Hematopoietic multipotent progenitor cell treated with erythropoietin and hydrocortisone succinate and interleukin-3 and kit ligand, for 8 days (in vitro differentiated cells): ENCODE measurements at regions not wholly inside any gene's neighbourhood (a gene's known extent, or its start where the extent isn't known, plus 50 kb on each side); places are given as distances from the start of the nearest gene placed in this dataset.

Experiments
- DNase-seq: peaks from one replicate; pipeline ENCODE4 v3.0.0-alpha.2; 2015

DNA sequence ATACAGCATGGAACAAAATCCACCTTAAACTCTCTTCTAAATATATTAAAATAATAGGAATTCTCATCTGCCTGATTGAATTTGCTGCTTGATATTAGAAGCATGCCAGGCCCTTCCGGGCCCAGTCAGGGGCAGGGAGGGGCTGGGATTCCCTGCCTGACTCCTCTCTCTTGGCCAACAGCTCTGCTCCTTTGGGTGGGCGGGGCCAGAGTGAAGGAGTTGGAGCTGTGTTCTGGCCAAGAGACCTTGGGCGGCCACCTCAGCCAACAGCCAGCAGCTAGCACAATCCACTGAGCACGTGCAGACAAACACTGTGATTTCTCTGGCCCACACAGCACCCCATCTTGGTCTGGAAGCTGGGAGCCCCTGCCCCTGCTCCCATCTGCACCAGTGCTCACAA lies 140.3 kb downstream of the PJA1 start:
- DNase-seq = no peak

DNA sequence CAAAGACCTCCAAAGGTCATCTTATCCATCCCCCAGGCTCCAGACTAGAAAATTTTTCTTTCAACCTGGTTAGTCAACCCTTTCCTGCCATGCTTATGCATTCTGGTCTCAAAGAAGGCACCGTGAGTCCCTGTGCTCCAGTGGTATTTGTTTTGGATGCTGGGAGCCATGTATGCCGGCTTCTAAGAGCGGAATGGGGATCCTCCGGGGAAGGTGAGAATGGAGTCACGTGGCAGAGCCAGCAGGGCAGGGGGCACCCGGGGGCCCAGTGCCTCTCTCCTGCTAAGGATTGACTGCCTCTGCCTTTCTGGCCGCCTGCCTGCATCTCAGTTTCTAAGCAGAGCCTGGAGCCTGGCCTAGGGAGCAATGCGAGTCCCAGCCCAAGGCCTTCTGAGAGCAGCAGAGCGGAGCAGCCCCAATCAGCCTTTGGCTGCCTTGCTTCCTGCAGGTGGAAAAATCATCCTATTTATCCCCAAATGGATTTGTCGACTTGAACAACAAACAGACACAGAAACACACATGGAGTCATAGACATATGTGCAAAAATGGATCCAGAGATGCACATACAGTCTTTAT lies 141.0 kb downstream of the PJA1 start:
- no peak for DNase-seq

- no peak for DNase-seq
Observed at GRCh38 chrX:69022430-69022829, 142.8 kb downstream of the PJA1 start.

GRCh38 chrX:69021141-69021960 lies 143.9 kb downstream of the PJA1 start:
- DNase-seq = no peak

DNA sequence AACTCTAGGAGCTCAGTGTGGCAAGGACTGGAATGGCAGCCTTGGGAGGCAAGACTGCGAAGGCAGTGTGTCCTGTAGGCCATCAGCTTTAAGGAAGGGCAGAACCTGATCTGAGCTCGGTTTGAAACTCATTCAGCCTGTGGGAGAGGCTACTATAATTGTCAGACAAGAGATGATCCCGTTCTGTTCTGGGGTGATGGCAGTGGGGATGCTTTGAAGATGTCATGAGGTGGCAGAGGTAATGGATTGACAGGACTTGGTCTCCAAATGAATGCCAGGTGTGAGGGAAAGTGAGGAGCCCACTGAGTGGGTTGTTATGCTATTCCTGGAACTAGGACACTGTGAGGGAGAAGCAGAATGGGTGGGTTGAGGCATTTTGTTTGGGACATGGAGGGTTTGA lies 144.9 kb downstream of the PJA1 start:
- DNase-seq = no peak

- DNase-seq = peak; percentile 1
Observed at GRCh38 chrX:69019073-69019890, 146.0 kb downstream of the PJA1 start.

- no peak for DNase-seq
Observed at GRCh38 chrX:69018416-69019072, 146.7 kb downstream of the PJA1 start.

DNA sequence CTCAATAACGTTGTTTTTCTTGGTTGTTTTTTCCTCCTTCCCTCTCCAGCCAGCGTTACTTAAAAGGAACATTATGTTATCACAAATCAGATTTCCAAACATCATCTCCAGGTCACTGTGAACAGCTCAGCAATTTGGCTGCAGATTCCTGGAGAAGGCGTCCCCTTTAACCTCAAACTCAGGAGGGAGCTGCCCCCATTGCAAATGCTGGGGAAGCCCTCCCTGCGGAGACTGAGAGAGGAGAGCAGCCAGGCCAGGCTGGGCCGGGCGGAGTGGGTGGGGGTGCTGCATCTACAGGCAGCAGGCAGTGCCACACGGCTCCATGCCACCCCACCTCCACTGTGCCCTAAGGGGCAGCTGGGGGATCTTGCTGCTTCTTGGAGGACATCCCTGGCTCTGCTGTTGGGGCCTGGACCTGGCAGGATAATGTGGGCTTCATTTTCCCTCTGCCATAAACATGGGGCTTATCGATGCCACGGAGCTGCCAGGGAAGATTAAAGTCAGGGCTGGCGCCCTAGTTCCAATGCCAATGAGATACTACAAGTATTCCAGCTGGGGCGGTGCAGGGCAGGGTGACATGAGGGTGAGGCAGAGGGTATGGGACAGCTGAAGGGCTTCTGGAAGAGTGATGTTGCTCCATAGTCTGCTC lies 148.8 kb downstream of the PJA1 start:
- no peak for DNase-seq

DNA sequence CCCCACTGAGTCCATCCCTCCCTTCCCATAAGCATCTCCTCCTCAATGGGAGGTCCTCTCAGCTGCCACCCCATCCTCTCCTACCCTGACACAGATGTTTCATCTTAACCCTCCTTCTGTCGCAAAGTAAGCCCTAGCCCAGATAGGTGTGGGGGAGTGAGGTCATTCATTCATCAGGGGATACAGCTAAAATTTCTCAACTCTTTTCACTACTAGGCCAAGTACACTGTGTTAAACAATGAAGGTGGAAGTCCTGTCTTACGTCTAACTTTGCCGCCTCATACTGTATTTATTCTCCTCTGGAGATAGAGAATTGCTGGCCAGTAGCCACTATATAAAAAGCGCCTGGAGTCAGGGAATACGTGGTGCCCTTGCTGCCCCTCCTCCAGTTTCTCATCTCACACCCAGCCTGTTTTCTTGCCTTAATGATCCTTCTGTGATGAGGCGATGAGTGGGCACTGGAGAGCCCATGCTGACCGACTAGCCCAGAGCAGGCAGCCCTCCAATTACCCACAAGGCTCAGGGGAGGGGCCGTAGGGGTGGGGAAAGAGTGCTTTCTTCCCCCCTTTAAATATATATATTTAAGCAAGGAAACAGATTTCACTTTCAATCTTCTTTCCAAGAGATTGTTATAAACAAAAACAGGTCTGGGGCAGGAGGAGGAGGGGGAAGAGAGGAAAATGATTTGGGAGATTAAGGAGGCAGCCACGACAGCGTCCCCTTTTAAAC lies 149.5 kb downstream of the PJA1 start:
- DNase-seq = no peak

GRCh38 chrX:69015156-69015555 lies 150.1 kb downstream of the PJA1 start:
- no peak for DNase-seq

GRCh38 chrX:69014200-69014599 lies 151.1 kb downstream of the PJA1 start:
- DNase-seq = no peak

DNA sequence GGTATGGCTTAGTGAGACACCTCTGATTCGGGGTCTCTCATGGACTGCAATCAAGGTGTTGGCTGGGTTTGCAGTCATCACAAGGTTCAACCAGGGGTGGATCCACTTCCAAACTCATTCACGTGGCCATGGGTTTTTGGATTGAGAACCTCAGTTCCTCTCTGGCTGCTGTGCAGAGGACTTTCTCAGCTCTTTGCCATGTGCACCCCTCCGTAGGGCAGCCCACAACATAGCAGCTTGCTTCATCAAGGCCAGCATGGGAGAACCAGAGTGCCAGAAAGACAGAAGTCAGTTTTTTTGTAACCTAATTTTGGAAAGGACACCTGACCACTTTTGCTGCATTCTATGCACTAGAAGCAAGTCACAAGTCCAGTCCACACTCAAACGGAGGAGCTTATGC lies 154.9 kb downstream of the PJA1 start:
- DNase-seq = no peak

GRCh38 chrX:69000877-69001276 lies 164.4 kb downstream of the PJA1 start:
- no peak for DNase-seq

GRCh38 chrX:68999931-69000330 lies 165.3 kb downstream of the PJA1 start:
- DNase-seq = no peak

GRCh38 chrX:68999356-68999755 lies 165.9 kb downstream of the PJA1 start:
- DNase-seq = no peak

- DNase-seq = no peak
Observed at GRCh38 chrX:68998716-68999115, 166.5 kb downstream of the PJA1 start.

DNA sequence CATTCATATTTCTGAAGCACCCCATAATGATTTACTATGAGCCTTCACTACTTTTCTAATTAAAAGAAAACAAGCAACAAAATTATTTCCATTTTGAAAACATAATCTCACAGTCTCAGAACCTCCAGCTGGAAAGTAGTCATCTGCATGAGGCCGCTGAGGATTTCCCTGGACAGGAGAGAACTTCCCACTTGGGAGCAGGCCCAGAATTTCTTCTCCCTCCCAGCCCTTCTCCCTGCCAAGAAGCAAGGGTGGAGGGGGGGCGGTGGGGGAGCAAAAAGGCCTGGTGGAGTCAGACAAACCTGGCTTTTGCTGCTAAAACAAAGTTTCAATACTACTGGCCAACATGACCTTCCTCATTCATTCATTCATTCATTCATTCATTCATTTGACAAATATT lies 167.3 kb downstream of the PJA1 start:
- DNase-seq = no peak

DNA sequence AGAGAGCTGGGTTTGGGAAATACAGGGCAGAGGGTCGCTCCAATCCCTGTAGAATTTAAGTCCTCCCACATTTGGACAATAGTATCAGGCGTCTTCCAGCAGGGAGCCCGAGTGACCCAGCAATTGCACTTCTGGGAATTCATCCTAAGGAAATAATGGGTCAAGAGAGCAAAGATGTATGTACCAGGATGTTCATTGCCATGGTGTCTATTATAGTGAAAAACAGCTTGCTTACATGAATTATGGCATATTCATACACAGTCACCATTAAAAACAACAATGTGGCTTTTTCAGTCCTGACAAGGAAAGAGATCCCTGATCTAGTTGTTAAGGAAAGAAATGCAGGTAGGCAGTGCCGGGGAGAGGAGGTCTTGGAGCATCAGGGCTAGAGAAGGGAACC lies 167.7 kb downstream of the PJA1 start:
- no peak for DNase-seq

DNA sequence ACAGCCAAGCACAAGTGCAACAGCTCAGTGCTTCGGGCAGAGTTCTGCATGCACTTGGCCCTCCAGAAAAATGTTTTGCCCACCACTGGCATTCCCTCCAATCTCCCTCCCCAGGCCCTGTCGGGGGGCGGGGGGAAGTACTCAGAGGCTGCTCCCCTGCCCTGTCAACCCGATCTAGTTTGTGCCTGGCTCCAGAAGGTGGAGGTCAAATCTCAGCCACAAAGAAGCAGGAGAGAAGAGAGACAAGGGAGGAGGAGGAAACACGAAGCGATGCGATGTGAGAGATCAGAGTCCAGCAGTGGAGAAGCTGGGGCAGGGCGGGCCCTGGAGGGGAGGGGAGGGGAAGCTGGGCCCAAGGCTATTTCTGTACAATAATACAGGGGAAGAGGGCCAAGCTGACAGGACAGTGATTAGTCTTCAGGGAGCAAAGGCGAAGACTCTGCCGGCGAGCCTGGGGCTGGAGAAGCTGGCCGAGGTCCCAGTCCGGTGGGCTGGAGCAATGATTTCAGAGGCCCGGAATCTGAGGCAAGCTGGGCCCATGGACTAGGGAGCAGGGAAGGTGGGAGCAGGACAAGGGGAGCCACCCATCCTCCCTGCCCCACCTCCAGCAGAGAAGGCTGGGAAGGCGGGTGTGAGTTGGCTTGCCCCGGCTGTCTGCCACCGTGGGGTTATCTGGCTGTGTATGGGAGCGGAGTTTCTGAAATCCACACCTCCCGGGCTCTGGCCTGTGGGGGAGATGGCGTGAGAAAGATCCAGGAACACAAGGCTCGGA lies 167.1 kb downstream of the EFNB1 start:
- DNase-seq = no peak

DNA sequence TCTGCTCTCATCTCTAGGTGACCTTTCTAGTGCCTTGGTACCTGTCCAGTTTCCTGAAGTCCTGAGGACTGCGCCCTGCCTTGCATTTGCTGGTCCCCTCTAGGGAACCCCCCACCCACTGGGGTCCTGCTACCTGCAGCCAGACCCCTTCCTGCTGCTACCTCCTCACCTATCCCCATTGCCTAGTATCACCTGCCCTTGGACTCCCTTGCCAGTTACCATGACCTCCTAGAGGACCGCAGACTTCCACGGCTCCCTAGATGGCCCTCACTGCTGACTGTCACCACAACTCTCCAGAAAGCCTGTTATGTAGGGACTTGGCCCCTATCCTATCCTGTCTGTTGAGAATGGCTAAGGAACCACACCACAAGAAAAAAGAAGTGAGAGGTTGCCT lies 166.6 kb downstream of the EFNB1 start:
- DNase-seq = no peak

- no peak for DNase-seq
Observed at GRCh38 chrX:68994891-68995255, 166.1 kb downstream of the EFNB1 start.
